ENCODE measurements at regions not wholly inside any gene's neighbourhood (a gene's known extent, or its start where the extent isn't known, plus 50 kb on each side); places are given as distances from the start of the nearest gene placed in this dataset.

DNA sequence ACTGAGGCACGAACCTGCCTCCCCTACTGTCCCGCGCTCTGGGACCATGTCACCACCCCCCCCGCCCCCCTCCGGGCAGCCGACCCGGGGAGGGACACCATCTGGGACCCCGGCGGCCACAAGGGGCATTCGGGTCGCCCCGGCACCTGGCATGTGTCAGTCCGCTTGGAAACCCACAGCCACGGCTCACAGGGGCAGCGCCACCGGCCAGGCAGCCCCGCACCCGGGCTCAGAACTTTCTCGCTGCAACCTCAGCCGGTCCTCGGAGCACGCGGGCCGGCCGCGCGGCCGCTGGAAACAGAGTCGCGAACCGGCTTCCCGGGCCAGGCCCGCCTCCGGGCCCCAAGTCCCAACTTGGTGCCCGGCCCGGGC is 159.9 kb upstream of the GRK3 start:
- H2AFZ ChIP-seq (ENCODE audit: low read depth, low read length): no peak overlapping the region
- H4K20me1 ChIP-seq (ENCODE audit: insufficient read depth): no peaks in the 10 kb centered on the region
- H3K9me3 ChIP-seq (ENCODE audit: low read length): no peaks in the 10 kb centered on the region
- H3K79me2 ChIP-seq (replicated peaks; ENCODE audit: insufficient read depth, low read length): peaks cover 8% of the 10 kb centered on the region
- peak overlapping the region; percentile 68 for H3K9ac ChIP-seq (ENCODE audit: low read length)
- no peaks in the 10 kb centered on the region for H3K27me3 ChIP-seq (ENCODE audit: insufficient read depth, low read depth, low read length)
- no peaks in the 10 kb centered on the region for H3K36me3 ChIP-seq (ENCODE audit: insufficient read depth, low read length)
- H3F3A ChIP-seq (ENCODE audit: insufficient read depth, low read length, poor library complexity, severe bottlenecking): no peaks in the 10 kb centered on the region
- no peak overlapping the region for H3K27ac ChIP-seq (ENCODE audit: low read length)
- H3K9me2 ChIP-seq (ENCODE audit: insufficient read depth, low read length): no peaks in the 10 kb centered on the region
- TF ChIP-seq SMC3 (conservative IDR thresholded peaks at IDR 0.05; ENCODE audit: poor library complexity): no peak
- TF ChIP-seq, protein P1, sequence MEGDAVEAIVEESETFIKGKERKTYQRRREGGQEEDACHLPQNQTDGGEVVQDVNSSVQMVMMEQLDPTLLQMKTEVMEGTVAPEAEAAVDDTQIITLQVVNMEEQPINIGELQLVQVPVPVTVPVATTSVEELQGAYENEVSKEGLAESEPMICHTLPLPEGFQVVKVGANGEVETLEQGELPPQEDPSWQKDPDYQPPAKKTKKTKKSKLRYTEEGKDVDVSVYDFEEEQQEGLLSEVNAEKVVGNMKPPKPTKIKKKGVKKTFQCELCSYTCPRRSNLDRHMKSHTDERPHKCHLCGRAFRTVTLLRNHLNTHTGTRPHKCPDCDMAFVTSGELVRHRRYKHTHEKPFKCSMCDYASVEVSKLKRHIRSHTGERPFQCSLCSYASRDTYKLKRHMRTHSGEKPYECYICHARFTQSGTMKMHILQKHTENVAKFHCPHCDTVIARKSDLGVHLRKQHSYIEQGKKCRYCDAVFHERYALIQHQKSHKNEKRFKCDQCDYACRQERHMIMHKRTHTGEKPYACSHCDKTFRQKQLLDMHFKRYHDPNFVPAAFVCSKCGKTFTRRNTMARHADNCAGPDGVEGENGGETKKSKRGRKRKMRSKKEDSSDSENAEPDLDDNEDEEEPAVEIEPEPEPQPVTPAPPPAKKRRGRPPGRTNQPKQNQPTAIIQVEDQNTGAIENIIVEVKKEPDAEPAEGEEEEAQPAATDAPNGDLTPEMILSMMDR (IDR thresholded peaks at IDR 0.05; ENCODE audit: poor library complexity, severe bottlenecking): no peak
- no peak for TF ChIP-seq MXI1 (conservative IDR thresholded peaks at IDR 0.05; ENCODE audit: poor library complexity, severe bottlenecking)
- TF ChIP-seq, protein P2, sequence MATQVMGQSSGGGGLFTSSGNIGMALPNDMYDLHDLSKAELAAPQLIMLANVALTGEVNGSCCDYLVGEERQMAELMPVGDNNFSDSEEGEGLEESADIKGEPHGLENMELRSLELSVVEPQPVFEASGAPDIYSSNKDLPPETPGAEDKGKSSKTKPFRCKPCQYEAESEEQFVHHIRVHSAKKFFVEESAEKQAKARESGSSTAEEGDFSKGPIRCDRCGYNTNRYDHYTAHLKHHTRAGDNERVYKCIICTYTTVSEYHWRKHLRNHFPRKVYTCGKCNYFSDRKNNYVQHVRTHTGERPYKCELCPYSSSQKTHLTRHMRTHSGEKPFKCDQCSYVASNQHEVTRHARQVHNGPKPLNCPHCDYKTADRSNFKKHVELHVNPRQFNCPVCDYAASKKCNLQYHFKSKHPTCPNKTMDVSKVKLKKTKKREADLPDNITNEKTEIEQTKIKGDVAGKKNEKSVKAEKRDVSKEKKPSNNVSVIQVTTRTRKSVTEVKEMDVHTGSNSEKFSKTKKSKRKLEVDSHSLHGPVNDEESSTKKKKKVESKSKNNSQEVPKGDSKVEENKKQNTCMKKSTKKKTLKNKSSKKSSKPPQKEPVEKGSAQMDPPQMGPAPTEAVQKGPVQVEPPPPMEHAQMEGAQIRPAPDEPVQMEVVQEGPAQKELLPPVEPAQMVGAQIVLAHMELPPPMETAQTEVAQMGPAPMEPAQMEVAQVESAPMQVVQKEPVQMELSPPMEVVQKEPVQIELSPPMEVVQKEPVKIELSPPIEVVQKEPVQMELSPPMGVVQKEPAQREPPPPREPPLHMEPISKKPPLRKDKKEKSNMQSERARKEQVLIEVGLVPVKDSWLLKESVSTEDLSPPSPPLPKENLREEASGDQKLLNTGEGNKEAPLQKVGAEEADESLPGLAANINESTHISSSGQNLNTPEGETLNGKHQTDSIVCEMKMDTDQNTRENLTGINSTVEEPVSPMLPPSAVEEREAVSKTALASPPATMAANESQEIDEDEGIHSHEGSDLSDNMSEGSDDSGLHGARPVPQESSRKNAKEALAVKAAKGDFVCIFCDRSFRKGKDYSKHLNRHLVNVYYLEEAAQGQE (IDR thresholded peaks at IDR 0.05; ENCODE audit: borderline replicate concordance): no peak
- TF ChIP-seq POLR2AphosphoS5 (IDR thresholded peaks at IDR 0.05): no peak
- TF ChIP-seq EZH2 (IDR thresholded peaks at IDR 0.05; ENCODE audit: borderline replicate concordance, insufficient read depth, low read length, poor library complexity, severe bottlenecking): no peak
- no peak for TF ChIP-seq TAF1 (IDR thresholded peaks at IDR 0.05; ENCODE audit: low read depth)
- TF ChIP-seq EP300 (conservative IDR thresholded peaks at IDR 0.05; ENCODE audit: poor library complexity, severe bottlenecking): no peak
- TF ChIP-seq RAD21 (conservative IDR thresholded peaks at IDR 0.05): no peak
- peak overlapping the region; percentile 75 for H3K4me3 ChIP-seq (ENCODE audit: low read length)
- peak overlapping the region; percentile 96 for H3K4me2 ChIP-seq (ENCODE audit: low read length)

DNA sequence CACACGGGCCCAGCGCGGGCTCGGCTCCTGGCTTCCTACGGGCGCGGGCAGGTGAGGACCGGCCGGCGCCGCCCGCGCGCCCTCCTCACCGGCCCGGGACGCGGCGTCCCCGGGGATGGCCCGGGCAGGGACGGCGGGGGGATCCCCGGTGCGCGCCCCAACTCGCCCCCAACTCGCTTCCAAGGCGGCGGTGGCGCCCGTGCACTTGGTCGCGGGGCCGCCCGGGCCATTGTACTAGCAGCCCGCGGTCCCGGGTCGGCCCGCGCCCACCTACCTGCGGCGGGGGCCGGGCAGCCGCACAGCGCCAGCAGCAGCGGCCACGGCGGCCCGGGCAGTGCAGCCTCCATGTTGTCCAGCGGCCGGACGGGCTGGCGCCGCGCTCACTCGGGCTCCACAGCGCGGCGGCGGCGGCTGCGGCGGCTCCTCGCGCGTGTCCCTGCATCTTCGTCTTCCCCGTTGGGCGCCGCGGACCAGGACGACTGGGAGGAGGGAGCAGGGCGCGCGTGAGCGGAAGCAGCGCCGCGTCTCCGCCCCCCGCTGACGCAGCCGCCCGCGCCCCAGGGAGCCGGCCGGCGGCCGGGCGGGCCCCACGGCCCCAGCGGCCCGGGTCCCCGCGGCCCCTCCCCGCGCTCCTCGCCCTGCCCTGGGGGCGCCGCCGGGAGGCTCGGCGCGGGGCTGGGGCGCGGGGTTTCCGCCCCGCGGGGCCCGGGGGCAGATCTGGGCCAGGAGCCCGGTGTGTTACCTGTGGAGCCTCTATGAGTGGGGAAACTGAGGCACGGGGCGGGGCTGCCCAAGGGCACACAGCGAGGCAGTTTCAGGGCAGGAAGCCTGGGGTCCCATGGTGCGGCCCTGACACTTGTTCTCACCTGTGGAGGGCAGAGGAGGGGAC is 159.3 kb upstream of the GRK3 start:
- TF ChIP-seq POLR2AphosphoS5 (IDR thresholded peaks at IDR 0.05) (peak; percentile 70), RAD21 (conservative IDR thresholded peaks at IDR 0.05) (peak; percentile 16), MXI1 (conservative IDR thresholded peaks at IDR 0.05; ENCODE audit: poor library complexity, severe bottlenecking) (peak; percentile 62), TAF1 (IDR thresholded peaks at IDR 0.05; ENCODE audit: low read depth) (no peak)
- TF ChIP-seq, protein P2 (IDR thresholded peaks at IDR 0.05; ENCODE audit: borderline replicate concordance): no peak
- TF ChIP-seq, protein P1 (IDR thresholded peaks at IDR 0.05; ENCODE audit: poor library complexity, severe bottlenecking): peak; percentile 24
- H3K9ac ChIP-seq (ENCODE audit: low read length): peak overlapping the region; percentile 68
- H2AFZ ChIP-seq (ENCODE audit: low read depth, low read length): no peak overlapping the region
- H3K27ac ChIP-seq (ENCODE audit: low read length): no peak overlapping the region
- H3K36me3 ChIP-seq (ENCODE audit: insufficient read depth, low read length): no peaks in the 10 kb centered on the region
- no peaks in the 10 kb centered on the region for H3F3A ChIP-seq (ENCODE audit: insufficient read depth, low read length, poor library complexity, severe bottlenecking)
- H3K79me2 ChIP-seq (replicated peaks; ENCODE audit: insufficient read depth, low read length): peaks cover 8% of the 10 kb centered on the region
- H3K4me3 ChIP-seq (ENCODE audit: low read length): peak overlapping the region; percentile 75
- H4K20me1 ChIP-seq (ENCODE audit: insufficient read depth): no peaks in the 10 kb centered on the region
- peak overlapping the region; percentile 62 for H3K4me2 ChIP-seq (ENCODE audit: low read length)
- H3K9me2 ChIP-seq (ENCODE audit: insufficient read depth, low read length): no peaks in the 10 kb centered on the region
- no peaks in the 10 kb centered on the region for H3K27me3 ChIP-seq (ENCODE audit: insufficient read depth, low read depth, low read length)
- H3K9me3 ChIP-seq (ENCODE audit: low read length): no peaks in the 10 kb centered on the region
